BLaER1 (cell line): ENCODE measurements at regions not wholly inside any gene's neighbourhood (a gene's known extent, or its start where the extent isn't known, plus 50 kb on each side); places are given as distances from the start of the nearest gene placed in this dataset.
"Not testable (repeated sequence)": the region's sequence is repeated elsewhere in the genome, so short reads cannot be mapped to it uniquely, and the experiment has no call there.

Experiments
- H3K27ac ChIP-seq: shearing (Covaris generic); formaldehyde crosslinking; 2 replicates; pipeline ENCODE4 v1.8.1; 2022
- H3K27me3 ChIP-seq: shearing (Covaris generic); formaldehyde crosslinking; 2 replicates; pipeline ENCODE4 v1.8.1; 2022
- H3K36me3 ChIP-seq: shearing (Covaris generic); formaldehyde crosslinking; 2 replicates; pipeline ENCODE4 v1.8.1; 2022
- H3K4me1 ChIP-seq: shearing (Covaris generic); formaldehyde crosslinking; 2 replicates; pipeline ENCODE4 v1.8.1; 2022
- H3K4me2 ChIP-seq: shearing (Covaris generic); formaldehyde crosslinking; 2 replicates; pipeline ENCODE4 v1.8.1; 2022
- H3K4me3 ChIP-seq: shearing (Covaris generic); formaldehyde crosslinking; 2 replicates; pipeline ENCODE4 v1.8.1; 2022
- H3K9ac ChIP-seq: shearing (Covaris generic); formaldehyde crosslinking; 2 replicates; pipeline ENCODE4 v1.8.1; 2022
- H3K9me3 ChIP-seq: shearing (Covaris generic); formaldehyde crosslinking; 2 replicates; pipeline ENCODE4 v1.8.1; 2022
- H4K20me1 ChIP-seq: shearing (Covaris generic); formaldehyde crosslinking; 2 replicates; pipeline ENCODE4 v1.8.1; 2022
- Cebpa-rat ChIP-seq: shearing (Covaris generic); IDR thresholded peaks from 2 replicates; pipeline ENCODE4 v1.8.1; 2022

DNA sequence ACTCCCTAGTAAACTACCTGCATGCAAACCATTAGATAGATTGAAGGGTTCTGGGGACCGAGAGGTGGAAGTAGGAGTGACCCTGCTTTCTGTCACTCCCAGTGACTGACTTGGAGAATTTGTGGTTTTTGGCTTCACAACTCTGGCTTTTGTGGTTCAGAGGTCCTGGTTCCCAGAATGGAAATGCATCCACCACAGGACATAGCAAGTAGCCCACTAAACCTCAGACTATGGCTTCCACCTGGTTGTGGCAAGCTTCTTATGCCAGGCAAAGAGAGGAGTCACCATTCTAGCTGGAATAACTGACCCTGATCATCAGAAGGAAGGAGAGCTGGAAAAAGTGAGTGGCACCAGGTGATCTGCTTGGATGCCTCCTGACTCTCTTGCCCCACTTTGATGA is 162.4 kb upstream of the TMEM260 start:
- peaks cover 60% of the 10 kb centered on the region for H3K4me1 ChIP-seq

GRCh38 chr14:56419750-56420149 is 159.8 kb upstream of the TMEM260 start:
- H3K9me3 ChIP-seq: peaks cover 20% of the 10 kb centered on the region
- no peak for TF ChIP-seq Cebpa-rat
- no peaks in the 10 kb centered on the region for H3K27me3 ChIP-seq

More for the DNA sequence above, 162.4 kb upstream of the TMEM260 start:
- Histone ChIP-seq H4K20me1 (no peaks in the 10 kb centered on the region), H3K36me3 (no peaks in the 10 kb centered on the region), H3K27ac (no peak overlapping the region), H3K9ac (no peak overlapping the region), H3K4me3 (no peak overlapping the region), H3K4me2 (peak overlapping the region; percentile 51), H3K27me3 (no peaks in the 10 kb centered on the region), H3K9me3 (peaks cover 20% of the 10 kb centered on the region)
- TF ChIP-seq Cebpa-rat: no peak

DNA sequence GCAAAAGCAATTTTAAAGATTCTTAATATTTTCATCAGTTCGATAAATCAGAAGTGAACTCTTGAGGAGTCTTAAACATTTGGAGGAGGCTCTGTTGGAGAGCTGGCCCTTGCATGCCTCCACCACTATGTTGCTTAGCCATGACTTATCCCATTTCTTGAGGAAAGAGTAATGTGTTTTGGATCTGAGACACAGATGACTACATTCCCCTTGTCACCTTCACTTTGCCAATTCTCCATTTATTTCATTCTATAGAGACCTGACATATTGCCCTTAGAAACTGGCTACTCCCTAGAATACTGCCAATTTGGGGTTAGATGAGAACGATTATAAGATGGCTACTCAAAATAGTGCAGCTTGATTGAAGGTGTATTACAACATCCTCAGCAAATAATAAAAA is 157.4 kb upstream of the TMEM260 start:
- Histone ChIP-seq H4K20me1 (no peaks in the 10 kb centered on the region), H3K9me3 (peaks cover 9% of the 10 kb centered on the region; the same call in 1 of the 2 replicates), H3K4me1 (peaks cover 40% of the 10 kb centered on the region), H3K36me3 (no peaks in the 10 kb centered on the region), H3K27ac (no peak overlapping the region), H3K4me3 (no peak overlapping the region), H3K4me2 (no peak overlapping the region), H3K9ac (no peak overlapping the region), H3K27me3 (no peaks in the 10 kb centered on the region)
- TF ChIP-seq Cebpa-rat: no peak

More at GRCh38 chr14:56419750-56420149, 159.8 kb upstream of the TMEM260 start:
- no peak overlapping the region for H3K4me3 ChIP-seq
- peaks cover 58% of the 10 kb centered on the region for H3K4me1 ChIP-seq
- H3K36me3 ChIP-seq: no peaks in the 10 kb centered on the region
- no peaks in the 10 kb centered on the region for H4K20me1 ChIP-seq
- no peak overlapping the region for H3K4me2 ChIP-seq
- H3K27ac ChIP-seq: no peak overlapping the region
- no peak overlapping the region for H3K9ac ChIP-seq

DNA sequence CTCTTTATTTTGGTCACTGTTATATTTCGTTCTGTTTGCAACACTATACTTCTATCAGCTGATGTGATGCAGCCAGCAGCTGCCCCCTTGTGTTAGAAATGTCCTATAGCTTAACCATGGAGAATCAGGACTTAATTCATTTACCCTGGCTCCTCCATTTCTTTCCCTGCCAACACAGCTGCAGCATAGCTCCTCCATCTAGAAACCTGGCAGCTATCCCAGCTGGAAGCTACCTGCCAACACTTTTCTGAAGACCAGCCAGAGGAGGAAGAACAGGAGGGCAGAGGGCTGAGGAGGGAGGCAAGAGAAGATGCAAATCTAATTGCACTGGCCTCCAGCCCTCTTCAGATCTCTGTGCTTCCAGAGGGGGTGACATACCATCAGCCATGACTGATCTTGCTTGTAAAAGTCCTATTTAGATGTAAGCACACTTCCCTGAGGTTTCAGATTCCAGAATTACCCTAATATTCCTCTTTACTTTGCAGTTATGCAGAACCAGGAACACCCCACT is 156.8 kb upstream of the TMEM260 start:
- Histone ChIP-seq H4K20me1 (no peaks in the 10 kb centered on the region), H3K27me3 (no peaks in the 10 kb centered on the region), H3K4me1 (peaks cover 36% of the 10 kb centered on the region), H3K9ac (0 out of 2 replicates have a peak overlapping the region, but pooled peaks have one; percentile 33), H3K27ac (no peak overlapping the region), H3K9me3 (peaks cover 9% of the 10 kb centered on the region; the same call in 1 of the 2 replicates), H3K4me3 (no peak overlapping the region), H3K36me3 (no peaks in the 10 kb centered on the region), H3K4me2 (peak overlapping the region; percentile 76)
- TF ChIP-seq Cebpa-rat: no peak

GRCh38 chr14:56423544-56423943 is 156.1 kb upstream of the TMEM260 start:
- Histone ChIP-seq H3K4me2 (peak overlapping the region; percentile 76), H4K20me1 (no peaks in the 10 kb centered on the region), H3K9ac (peak overlapping the region; percentile 33; the same call in 1 of the 2 replicates), H3K4me3 (no peak overlapping the region), H3K4me1 (peaks cover 30% of the 10 kb centered on the region), H3K27me3 (no peaks in the 10 kb centered on the region), H3K36me3 (no peaks in the 10 kb centered on the region), H3K27ac (no peak overlapping the region), H3K9me3 (peaks cover 9% of the 10 kb centered on the region; the same call in 1 of the 2 replicates)
- no peak for TF ChIP-seq Cebpa-rat

- no peak overlapping the region for H3K4me2 ChIP-seq
- no peak overlapping the region for H3K4me3 ChIP-seq
- H4K20me1 ChIP-seq: no peaks in the 10 kb centered on the region
- H3K27me3 ChIP-seq: no peaks in the 10 kb centered on the region
- no peak for TF ChIP-seq Cebpa-rat
- no peak overlapping the region for H3K9ac ChIP-seq
- peaks cover 7% of the 10 kb centered on the region for H3K9me3 ChIP-seq
- no peaks in the 10 kb centered on the region for H3K36me3 ChIP-seq
- 0 out of 2 replicates have a peak, but pooled peaks cover 4% of the 10 kb centered on the region for H3K4me1 ChIP-seq
- no peak overlapping the region for H3K27ac ChIP-seq
Observed at GRCh38 chr14:56431013-56431412, 148.6 kb upstream of the TMEM260 start.

DNA sequence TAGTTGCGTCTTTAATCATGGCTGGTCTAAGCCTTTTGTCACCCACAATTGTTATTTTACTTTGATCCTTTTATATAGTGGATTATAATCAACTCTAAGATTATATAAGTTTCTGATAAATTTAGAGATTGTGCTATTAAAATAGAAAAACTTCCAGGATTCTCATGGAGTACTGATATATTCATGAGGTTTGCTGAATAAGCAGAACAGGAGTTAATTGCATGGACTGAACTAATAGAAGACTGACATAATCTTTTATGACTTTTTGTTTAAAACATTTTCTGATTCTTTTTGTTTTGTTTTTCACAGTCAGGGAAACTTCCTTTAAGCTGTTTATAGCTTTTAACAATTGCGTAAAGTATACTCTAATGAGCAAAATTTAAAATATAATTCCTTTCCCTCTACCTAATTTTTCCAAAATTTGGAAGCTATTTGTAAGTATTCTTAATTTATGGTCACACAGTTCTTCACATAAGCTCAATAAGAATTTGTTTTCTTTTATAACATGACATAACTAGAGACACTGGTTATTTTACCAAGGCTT is 129.9 kb upstream of the TMEM260 start:
- Histone ChIP-seq H3K36me3 (no peaks in the 10 kb centered on the region), H3K9me3 (peaks cover 29% of the 10 kb centered on the region), H3K27me3 (no peaks in the 10 kb centered on the region), H4K20me1 (no peaks in the 10 kb centered on the region), H3K9ac (no peak overlapping the region), H3K27ac (no peak overlapping the region), H3K4me3 (no peak overlapping the region), H3K4me2 (no peak overlapping the region), H3K4me1 (no peaks in the 10 kb centered on the region)
- no peak for TF ChIP-seq Cebpa-rat

DNA sequence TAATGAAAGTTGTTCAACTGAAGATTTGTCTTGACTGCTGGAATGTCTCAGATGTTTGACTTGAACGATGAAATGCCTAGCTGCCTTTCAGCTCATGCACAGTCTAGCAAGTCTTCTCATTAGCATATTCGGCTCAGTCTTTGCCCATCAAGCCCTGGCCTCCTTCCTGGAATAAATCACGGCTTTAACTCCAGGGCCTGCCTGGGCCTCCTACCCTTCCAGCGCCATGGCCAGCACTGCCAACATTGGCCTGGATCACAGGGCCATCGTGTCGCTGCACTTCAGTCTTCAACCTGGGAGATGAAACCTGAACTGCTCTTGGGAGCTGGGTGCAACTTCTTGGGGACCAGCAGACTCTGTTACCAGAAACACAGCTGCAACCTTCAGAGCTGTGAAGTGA is 126.7 kb upstream of the TMEM260 start:
- H3K9ac ChIP-seq: no peak overlapping the region
- no peak overlapping the region for H3K27ac ChIP-seq
- H3K36me3 ChIP-seq: no peaks in the 10 kb centered on the region
- no peaks in the 10 kb centered on the region for H3K27me3 ChIP-seq
- no peak overlapping the region for H3K4me2 ChIP-seq
- TF ChIP-seq Cebpa-rat: no peak
- no peak overlapping the region for H3K4me3 ChIP-seq
- no peaks in the 10 kb centered on the region for H3K4me1 ChIP-seq
- peaks cover 27% of the 10 kb centered on the region for H3K9me3 ChIP-seq
- H4K20me1 ChIP-seq: no peaks in the 10 kb centered on the region

GRCh38 chr14:56454680-56455079 is 124.9 kb upstream of the TMEM260 start:
- H3K4me1 ChIP-seq, H3K4me2 ChIP-seq, H3K4me3 ChIP-seq, H3K9me3 ChIP-seq, H4K20me1 ChIP-seq, H3K36me3 ChIP-seq, H3K9ac ChIP-seq, H3K27me3 ChIP-seq, H3K27ac ChIP-seq: not testable (repeated sequence)

GRCh38 chr14:56460469-56460868 is 119.1 kb upstream of the TMEM260 start:
- Histone ChIP-seq H3K4me1 (no peaks in the 10 kb centered on the region), H4K20me1 (no peaks in the 10 kb centered on the region), H3K36me3 (no peaks in the 10 kb centered on the region), H3K27me3 (no peaks in the 10 kb centered on the region), H3K9me3 (no peaks in the 10 kb centered on the region), H3K27ac (no peak overlapping the region), H3K4me2 (no peak overlapping the region), H3K9ac (no peak overlapping the region), H3K4me3 (no peak overlapping the region)
- TF ChIP-seq Cebpa-rat: no peak
